DND-41 (cell line): ENCODE measurements at regions not wholly inside any gene's neighbourhood (a gene's known extent, or its start where the extent isn't known, plus 50 kb on each side); places are given as distances from the start of the nearest gene placed in this dataset.

Source experiments
- ATAC-seq: fragments of 200-7000 bp; cut with Tn5 transposase; 3 replicates; pipeline ENCODE4 v1.9.1; 2021; ENCODE audit warnings: low read depth; ENCODE audit not compliant: insufficient read depth
- DNase-seq: peaks from one replicate; pipeline ENCODE4 v3.0.0-alpha.2; 2020
- H2AFZ ChIP-seq: 2 replicates; pipeline ENCODE4 v1.6.0; 2012; ENCODE audit warnings: low read depth, low read length
- H3K27ac ChIP-seq: 2 replicates; pipeline ENCODE4 v1.5.1; 2012; ENCODE audit warnings: low read length, inconsistent platforms
- H3K27me3 ChIP-seq: fragments of 200-600 bp; sonication (generic); 2 replicates; pipeline ENCODE4 v1.6.0; 2012; ENCODE audit warnings: low read length, mild to moderate bottlenecking, inconsistent platforms; ENCODE audit not compliant: insufficient read depth, poor library complexity
- H3K36me3 ChIP-seq: 2 replicates; pipeline ENCODE4 v1.5.1; 2012; ENCODE audit warnings: low read length, inconsistent platforms; ENCODE audit not compliant: insufficient read depth
- H3K4me1 ChIP-seq: 2 replicates; pipeline ENCODE4 v1.5.1; 2012; ENCODE audit warnings: mild to moderate bottlenecking, low read length; ENCODE audit not compliant: insufficient read depth
- H3K4me2 ChIP-seq: 2 replicates; pipeline ENCODE4 v1.6.0; 2012; ENCODE audit warnings: mild to moderate bottlenecking, moderate library complexity, low read length, inconsistent platforms; ENCODE audit not compliant: insufficient read depth
- H3K4me3 ChIP-seq, 2 experiments: fragments of 200-600 bp in 1 of 2; shearing (Covaris generic) in 1 of 2; 2 replicates each; pipeline ENCODE4 v1.5.1; 2012 to 2016; ENCODE audit warnings: inconsistent platforms in 2 of 2, low read length in 2 of 2, mild to moderate bottlenecking in 2 of 2, low read depth in 1 of 2, moderate library complexity in 1 of 2
- H3K79me2 ChIP-seq: 2 replicates; pipeline ENCODE4 v1.6.0; 2012; ENCODE audit warnings: low read length, inconsistent platforms; ENCODE audit not compliant: insufficient read depth
- H3K9ac ChIP-seq: 2 replicates; pipeline ENCODE4 v1.6.0; 2012; ENCODE audit warnings: low read depth, mild to moderate bottlenecking, inconsistent platforms, low read length, moderate library complexity
- H3K9me3 ChIP-seq: 2 replicates; pipeline ENCODE4 v1.5.1; 2012; ENCODE audit warnings: low read length, moderate library complexity, mild to moderate bottlenecking, inconsistent platforms; ENCODE audit not compliant: insufficient read depth, severe bottlenecking
- H4K20me1 ChIP-seq: 2 replicates; pipeline ENCODE4 v1.6.0; 2012; ENCODE audit warnings: low read length; ENCODE audit not compliant: insufficient read depth
- CTCF ChIP-seq: IDR thresholded peaks from 2 replicates; pipeline ENCODE4 v1.5.1; 2012; ENCODE audit warnings: borderline replicate concordance, low read length, moderate library complexity, mild to moderate bottlenecking; ENCODE audit not compliant: poor library complexity, severe bottlenecking; ENCODE audit errors: extremely low read depth
- EZH2 ChIP-seq: IDR thresholded peaks from 3 replicates; pipeline ENCODE4 v1.6.1; 2012; ENCODE audit warnings: borderline replicate concordance, low read depth, mild to moderate bottlenecking, moderate library complexity, low read length, inconsistent platforms; ENCODE audit not compliant: severe bottlenecking

- no peaks in the 10 kb centered on the region for H3K36me3 ChIP-seq
- no peak overlapping the region for H3K4me2 ChIP-seq
- H3K9ac ChIP-seq, result no peak overlapping the region
- DNase-seq (no peak), ATAC-seq (no peak)
- no peak overlapping the region for H3K4me3 ChIP-seq
- no peak overlapping the region for H3K27ac ChIP-seq
- no peaks in the 10 kb centered on the region for H3K9me3 ChIP-seq
- no peaks in the 10 kb centered on the region for H4K20me1 ChIP-seq
- H3K79me2 ChIP-seq, result no peaks in the 10 kb centered on the region
- H3K4me1 ChIP-seq, result no peaks in the 10 kb centered on the region
- H3K27me3 ChIP-seq, result no peaks in the 10 kb centered on the region
- H2AFZ ChIP-seq, result no peak overlapping the region
- TF ChIP-seq EZH2, result no peak
- no peak for TF ChIP-seq CTCF
These were observed 162.7 kb upstream of the NR3C1 start for GRCh38 chr5:143566139-143566538.

GRCh38 chr5:143564417-143564816 lies 160.9 kb upstream of the NR3C1 start:
- H4K20me1 ChIP-seq, result no peaks in the 10 kb centered on the region
- H3K27me3 ChIP-seq, result no peaks in the 10 kb centered on the region
- no peak overlapping the region for H3K4me2 ChIP-seq
- no peaks in the 10 kb centered on the region for H3K9me3 ChIP-seq
- ATAC-seq (no peak), DNase-seq (no peak)
- no peaks in the 10 kb centered on the region for H3K36me3 ChIP-seq
- TF ChIP-seq CTCF (no peak), EZH2 (no peak)
- H3K4me3 ChIP-seq, result no peak overlapping the region
- no peaks in the 10 kb centered on the region for H3K79me2 ChIP-seq
- no peak overlapping the region for H3K9ac ChIP-seq
- H3K4me1 ChIP-seq, result no peaks in the 10 kb centered on the region
- H3K27ac ChIP-seq, result no peak overlapping the region
- H2AFZ ChIP-seq, result no peak overlapping the region

- no peak overlapping the region for H3K4me2 ChIP-seq
- no peaks in the 10 kb centered on the region for H3K79me2 ChIP-seq
- TF ChIP-seq EZH2 (no peak), CTCF (no peak)
- no peaks in the 10 kb centered on the region for H3K4me1 ChIP-seq
- no peaks in the 10 kb centered on the region for H3K27me3 ChIP-seq
- H4K20me1 ChIP-seq, result no peaks in the 10 kb centered on the region
- no peak overlapping the region for H3K27ac ChIP-seq
- no peak overlapping the region for H3K4me3 ChIP-seq
- H2AFZ ChIP-seq, result no peak overlapping the region
- H3K9me3 ChIP-seq, result no peaks in the 10 kb centered on the region
- H3K36me3 ChIP-seq, result no peaks in the 10 kb centered on the region
- ATAC-seq (no peak), DNase-seq (no peak)
- H3K9ac ChIP-seq, result no peak overlapping the region
These were observed 159.4 kb upstream of the NR3C1 start for GRCh38 chr5:143562935-143563334.

- H3K4me2 ChIP-seq, result no peak overlapping the region
- ATAC-seq (no peak), DNase-seq (no peak)
- no peaks in the 10 kb centered on the region for H3K36me3 ChIP-seq
- no peak overlapping the region for H2AFZ ChIP-seq
- H3K27me3 ChIP-seq, result no peaks in the 10 kb centered on the region
- H3K9ac ChIP-seq, result no peak overlapping the region
- H3K79me2 ChIP-seq, result no peaks in the 10 kb centered on the region
- H3K9me3 ChIP-seq, result no peaks in the 10 kb centered on the region
- H3K4me3 ChIP-seq, result no peak overlapping the region
- TF ChIP-seq CTCF (no peak), EZH2 (no peak)
- no peak overlapping the region for H3K27ac ChIP-seq
- H4K20me1 ChIP-seq, result no peaks in the 10 kb centered on the region
- no peaks in the 10 kb centered on the region for H3K4me1 ChIP-seq
These were observed 157.7 kb upstream of the NR3C1 start for GRCh38 chr5:143561219-143561618.
